ENCODE measurements at regions not wholly inside any gene's neighbourhood (a gene's known extent, or its start where the extent isn't known, plus 50 kb on each side); places are given as distances from the start of the nearest gene placed in this dataset.

- Histone ChIP-seq H4K5ac (ENCODE audit: low read length) (no peak overlapping the region), H3K56ac (ENCODE audit: low read length) (no peak overlapping the region), H2BK5ac (ENCODE audit: low read length) (no peak overlapping the region), H3K79me1 (ENCODE audit: low read length) (no peaks in the 10 kb centered on the region), H3K36me3 (ENCODE audit: control insufficient read depth, insufficient read depth, low read length) (no peaks in the 10 kb centered on the region), H3K4me1 (ENCODE audit: control insufficient read depth, low read depth, low read length) (no peaks in the 10 kb centered on the region), H3K23ac (ENCODE audit: low read length) (no peak overlapping the region), H2BK120ac (ENCODE audit: low read depth, low read length) (no peak overlapping the region), H3K4me2 (ENCODE audit: low read length) (no peak overlapping the region), H2BK15ac (replicated peaks; ENCODE audit: low read depth) (no peak overlapping the region), H4K8ac (ENCODE audit: low read depth, low read length) (no peak overlapping the region), H3K79me2 (ENCODE audit: control insufficient read depth, insufficient read depth, low read length) (no peaks in the 10 kb centered on the region), H3K27me3 (ENCODE audit: insufficient read depth, low read length, poor library complexity) (no peaks in the 10 kb centered on the region), H3K27ac (ENCODE audit: low read depth, low read length) (no peak overlapping the region), H2AK5ac (ENCODE audit: low read length) (no peak overlapping the region), H3K18ac (ENCODE audit: low read length) (no peak overlapping the region), H3K9ac (ENCODE audit: low read length) (no peak overlapping the region), H3K4ac (ENCODE audit: low read depth, low read length) (no peak overlapping the region), H3K4me3 (ENCODE audit: low read length) (no peak overlapping the region)
- DNase-seq, result no peak
- no CpG with 5 or more reads among the region's 2 CpGs for WGBS (ENCODE audit: extremely low coverage, insufficient coverage, low lambda C conversion rate)
Observed at GRCh38 chr2:183630964-183631363, 506.7 kb downstream of the NUP35 start.

- H3K36me3 ChIP-seq (ENCODE audit: control insufficient read depth, insufficient read depth, low read length), result no peaks in the 10 kb centered on the region
- H3K79me2 ChIP-seq (ENCODE audit: control insufficient read depth, insufficient read depth, low read length), result no peaks in the 10 kb centered on the region
- no CpG with 5 or more reads among the region's 1 CpG for WGBS (ENCODE audit: extremely low coverage, insufficient coverage, low lambda C conversion rate)
- H2AK5ac ChIP-seq (ENCODE audit: low read length), result no peak overlapping the region
- H3K4me2 ChIP-seq (ENCODE audit: low read length), result no peak overlapping the region
- no peak overlapping the region for H3K23ac ChIP-seq (ENCODE audit: low read length)
- H3K56ac ChIP-seq (ENCODE audit: low read length), result no peak overlapping the region
- no peak overlapping the region for H2BK15ac ChIP-seq (replicated peaks; ENCODE audit: low read depth)
- no peak overlapping the region for H3K4ac ChIP-seq (ENCODE audit: low read depth, low read length)
- no peak overlapping the region for H3K27ac ChIP-seq (ENCODE audit: low read depth, low read length)
- no peak overlapping the region for H4K5ac ChIP-seq (ENCODE audit: low read length)
- H3K9ac ChIP-seq (ENCODE audit: low read length), result no peak overlapping the region
- no peak for DNase-seq
- no peaks in the 10 kb centered on the region for H3K79me1 ChIP-seq (ENCODE audit: low read length)
- no peak overlapping the region for H4K8ac ChIP-seq (ENCODE audit: low read depth, low read length)
- H3K4me1 ChIP-seq (ENCODE audit: control insufficient read depth, low read depth, low read length), result no peaks in the 10 kb centered on the region
- H3K27me3 ChIP-seq (ENCODE audit: insufficient read depth, low read length, poor library complexity), result no peaks in the 10 kb centered on the region
- H3K4me3 ChIP-seq (ENCODE audit: low read length), result no peak overlapping the region
- no peak overlapping the region for H2BK5ac ChIP-seq (ENCODE audit: low read length)
- no peak overlapping the region for H2BK120ac ChIP-seq (ENCODE audit: low read depth, low read length)
- H3K18ac ChIP-seq (ENCODE audit: low read length), result no peak overlapping the region
Observed at GRCh38 chr2:183656121-183656520, 531.9 kb downstream of the NUP35 start.

- no peak overlapping the region for H2BK15ac ChIP-seq (replicated peaks; ENCODE audit: low read depth)
- H3K4me2 ChIP-seq (ENCODE audit: low read length), result no peak overlapping the region
- H3K9ac ChIP-seq (ENCODE audit: low read length), result no peak overlapping the region
- no peaks in the 10 kb centered on the region for H3K79me1 ChIP-seq (ENCODE audit: low read length)
- H3K56ac ChIP-seq (ENCODE audit: low read length), result no peak overlapping the region
- H3K23ac ChIP-seq (ENCODE audit: low read length), result no peak overlapping the region
- DNase-seq, result no peak
- no peak overlapping the region for H4K8ac ChIP-seq (ENCODE audit: low read depth, low read length)
- no peaks in the 10 kb centered on the region for H3K36me3 ChIP-seq (ENCODE audit: control insufficient read depth, insufficient read depth, low read length)
- no CpG with 5 or more reads among the region's 3 CpGs for WGBS (ENCODE audit: extremely low coverage, insufficient coverage, low lambda C conversion rate)
- H3K79me2 ChIP-seq (ENCODE audit: control insufficient read depth, insufficient read depth, low read length), result no peaks in the 10 kb centered on the region
- H3K18ac ChIP-seq (ENCODE audit: low read length), result no peak overlapping the region
- no peaks in the 10 kb centered on the region for H3K27me3 ChIP-seq (ENCODE audit: insufficient read depth, low read length, poor library complexity)
- peaks cover 2% of the 10 kb centered on the region for H3K4me1 ChIP-seq (ENCODE audit: control insufficient read depth, low read depth, low read length)
- no peak overlapping the region for H4K5ac ChIP-seq (ENCODE audit: low read length)
- no peak overlapping the region for H3K4me3 ChIP-seq (ENCODE audit: low read length)
- H3K4ac ChIP-seq (ENCODE audit: low read depth, low read length), result no peak overlapping the region
- no peak overlapping the region for H2AK5ac ChIP-seq (ENCODE audit: low read length)
- H2BK5ac ChIP-seq (ENCODE audit: low read length), result no peak overlapping the region
- no peak overlapping the region for H2BK120ac ChIP-seq (ENCODE audit: low read depth, low read length)
- no peak overlapping the region for H3K27ac ChIP-seq (ENCODE audit: low read depth, low read length)
Observed at GRCh38 chr2:183665425-183665824, 541.2 kb downstream of the NUP35 start.

- no peaks in the 10 kb centered on the region for H3K79me2 ChIP-seq (ENCODE audit: control insufficient read depth, insufficient read depth, low read length)
- H3K18ac ChIP-seq (ENCODE audit: low read length), result no peak overlapping the region
- H3K4me2 ChIP-seq (ENCODE audit: low read length), result no peak overlapping the region
- H3K4me1 ChIP-seq (ENCODE audit: control insufficient read depth, low read depth, low read length), result peaks cover 2% of the 10 kb centered on the region
- H3K79me1 ChIP-seq (ENCODE audit: low read length), result no peaks in the 10 kb centered on the region
- no peak overlapping the region for H3K9ac ChIP-seq (ENCODE audit: low read length)
- no peak overlapping the region for H3K56ac ChIP-seq (ENCODE audit: low read length)
- no peak overlapping the region for H2BK15ac ChIP-seq (replicated peaks; ENCODE audit: low read depth)
- no peak overlapping the region for H4K5ac ChIP-seq (ENCODE audit: low read length)
- H3K4ac ChIP-seq (ENCODE audit: low read depth, low read length), result no peak overlapping the region
- H2BK5ac ChIP-seq (ENCODE audit: low read length), result no peak overlapping the region
- no peak overlapping the region for H3K4me3 ChIP-seq (ENCODE audit: low read length)
- no peak overlapping the region for H4K8ac ChIP-seq (ENCODE audit: low read depth, low read length)
- H3K23ac ChIP-seq (ENCODE audit: low read length), result no peak overlapping the region
- no peak overlapping the region for H3K27ac ChIP-seq (ENCODE audit: low read depth, low read length)
- no peaks in the 10 kb centered on the region for H3K27me3 ChIP-seq (ENCODE audit: insufficient read depth, low read length, poor library complexity)
- no peak overlapping the region for H2AK5ac ChIP-seq (ENCODE audit: low read length)
- no peaks in the 10 kb centered on the region for H3K36me3 ChIP-seq (ENCODE audit: control insufficient read depth, insufficient read depth, low read length)
- WGBS (ENCODE audit: extremely low coverage, insufficient coverage, low lambda C conversion rate), result no CpG with 5 or more reads among the region's 1 CpG
- H2BK120ac ChIP-seq (ENCODE audit: low read depth, low read length), result no peak overlapping the region
- DNase-seq, result peak; percentile 46
Observed at GRCh38 chr2:183666031-183666430, 541.8 kb downstream of the NUP35 start.

- no peak overlapping the region for H3K9ac ChIP-seq (ENCODE audit: low read length)
- no peak overlapping the region for H4K8ac ChIP-seq (ENCODE audit: low read depth, low read length)
- H3K27ac ChIP-seq (ENCODE audit: low read depth, low read length), result no peak overlapping the region
- no peaks in the 10 kb centered on the region for H3K4me1 ChIP-seq (ENCODE audit: control insufficient read depth, low read depth, low read length)
- no peak overlapping the region for H3K18ac ChIP-seq (ENCODE audit: low read length)
- H4K5ac ChIP-seq (ENCODE audit: low read length), result no peak overlapping the region
- H3K79me2 ChIP-seq (ENCODE audit: control insufficient read depth, insufficient read depth, low read length), result no peaks in the 10 kb centered on the region
- H3K56ac ChIP-seq (ENCODE audit: low read length), result no peak overlapping the region
- H2BK5ac ChIP-seq (ENCODE audit: low read length), result no peak overlapping the region
- no peaks in the 10 kb centered on the region for H3K36me3 ChIP-seq (ENCODE audit: control insufficient read depth, insufficient read depth, low read length)
- no peaks in the 10 kb centered on the region for H3K27me3 ChIP-seq (ENCODE audit: insufficient read depth, low read length, poor library complexity)
- H3K79me1 ChIP-seq (ENCODE audit: low read length), result no peaks in the 10 kb centered on the region
- no peak overlapping the region for H2AK5ac ChIP-seq (ENCODE audit: low read length)
- H3K4ac ChIP-seq (ENCODE audit: low read depth, low read length), result no peak overlapping the region
- WGBS (ENCODE audit: extremely low coverage, insufficient coverage, low lambda C conversion rate), result no CpG with 5 or more reads among the region's 2 CpGs
- no peak overlapping the region for H3K4me3 ChIP-seq (ENCODE audit: low read length)
- DNase-seq, result no peak
- no peak overlapping the region for H3K23ac ChIP-seq (ENCODE audit: low read length)
- no peak overlapping the region for H2BK120ac ChIP-seq (ENCODE audit: low read depth, low read length)
- H2BK15ac ChIP-seq (replicated peaks; ENCODE audit: low read depth), result no peak overlapping the region
- no peak overlapping the region for H3K4me2 ChIP-seq (ENCODE audit: low read length)
Observed at GRCh38 chr2:183671233-183671632, 547.0 kb downstream of the NUP35 start.

DNA sequence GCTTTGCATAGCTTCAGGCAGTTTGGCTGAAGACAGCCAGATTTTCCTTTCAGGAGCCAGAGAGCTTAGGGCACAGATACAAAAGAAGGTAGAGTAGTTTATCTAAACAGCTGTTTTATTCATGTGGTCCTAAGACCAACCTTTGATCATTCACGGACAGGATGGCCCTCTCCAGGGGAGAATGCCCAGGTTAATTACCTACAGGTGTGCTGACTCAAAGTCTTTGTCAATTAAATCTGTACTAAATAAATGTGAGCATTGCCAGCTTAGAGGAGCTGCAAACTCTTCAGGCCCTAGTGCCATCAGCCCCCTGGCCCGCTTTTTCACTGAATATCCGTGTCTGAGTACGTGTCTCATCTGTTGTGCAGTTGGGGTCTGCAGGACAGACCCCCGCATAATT is 554.7 kb downstream of the NUP35 start:
- Histone ChIP-seq H3K18ac (ENCODE audit: low read length) (no peak overlapping the region), H3K4me2 (ENCODE audit: low read length) (no peak overlapping the region)
- DNase-seq, result no peak

More for the DNA sequence above, 554.7 kb downstream of the NUP35 start:
- peak overlapping the region; percentile 56 for H4K8ac ChIP-seq (ENCODE audit: low read depth, low read length)
- WGBS (ENCODE audit: extremely low coverage, insufficient coverage, low lambda C conversion rate), result no CpG with 5 or more reads among the region's 5 CpGs
- H3K4me1 ChIP-seq (ENCODE audit: control insufficient read depth, low read depth, low read length), result no peaks in the 10 kb centered on the region
- H2BK15ac ChIP-seq (replicated peaks; ENCODE audit: low read depth), result no peak overlapping the region
- H3K36me3 ChIP-seq (ENCODE audit: control insufficient read depth, insufficient read depth, low read length), result no peaks in the 10 kb centered on the region
- no peak overlapping the region for H3K9ac ChIP-seq (ENCODE audit: low read length)
- no peak overlapping the region for H3K27ac ChIP-seq (ENCODE audit: low read depth, low read length)
- H2BK120ac ChIP-seq (ENCODE audit: low read depth, low read length), result no peak overlapping the region
- no peak overlapping the region for H4K5ac ChIP-seq (ENCODE audit: low read length)
- no peak overlapping the region for H3K4me3 ChIP-seq (ENCODE audit: low read length)
- H3K27me3 ChIP-seq (ENCODE audit: insufficient read depth, low read length, poor library complexity), result no peaks in the 10 kb centered on the region
- H3K79me1 ChIP-seq (ENCODE audit: low read length), result no peaks in the 10 kb centered on the region
- no peak overlapping the region for H3K4ac ChIP-seq (ENCODE audit: low read depth, low read length)
- H3K79me2 ChIP-seq (ENCODE audit: control insufficient read depth, insufficient read depth, low read length), result no peaks in the 10 kb centered on the region
- no peak overlapping the region for H3K23ac ChIP-seq (ENCODE audit: low read length)
- H3K56ac ChIP-seq (ENCODE audit: low read length), result no peak overlapping the region
- H2AK5ac ChIP-seq (ENCODE audit: low read length), result no peak overlapping the region
- H2BK5ac ChIP-seq (ENCODE audit: low read length), result no peak overlapping the region

Measured in mesendoderm (in vitro differentiated cells).